ENCODE measurements at regions not wholly inside any gene's neighbourhood (a gene's known extent, or its start where the extent isn't known, plus 50 kb on each side); places are given as distances from the start of the nearest gene placed in this dataset.

GRCh38 chr18:78071166-78071710 lies 821.6 kb downstream of the GALR1 start:
- no peaks in the 10 kb centered on the region for H3K27me3 ChIP-seq (ENCODE audit: control insufficient read depth in 1 of 2, insufficient read depth in 2 of 2, low read length in 2 of 2)
- H3K27ac ChIP-seq (ENCODE audit: low read depth, low read length) = no peak overlapping the region
- H3K9ac ChIP-seq (ENCODE audit: low read depth in 1 of 2, low read length in 2 of 2) = no peak overlapping the region
- H3K9me3 ChIP-seq (ENCODE audit: control insufficient read depth in 1 of 2, low read length in 2 of 2) = peaks cover 0 to 10% of the 10 kb centered on the region in 2 donors
- H3K36me3 ChIP-seq (ENCODE audit: control insufficient read depth in 1 of 2, insufficient read depth in 2 of 2, low read length in 2 of 2) = no peaks in the 10 kb centered on the region
- no peaks in the 10 kb centered on the region for H3K4me1 ChIP-seq (ENCODE audit: control insufficient read depth in 1 of 2, insufficient read depth in 2 of 2, low read length in 2 of 2)
- no peak overlapping the region for H3K4me3 ChIP-seq (ENCODE audit: low read depth in 1 of 2, low read length in 2 of 2)

DNA sequence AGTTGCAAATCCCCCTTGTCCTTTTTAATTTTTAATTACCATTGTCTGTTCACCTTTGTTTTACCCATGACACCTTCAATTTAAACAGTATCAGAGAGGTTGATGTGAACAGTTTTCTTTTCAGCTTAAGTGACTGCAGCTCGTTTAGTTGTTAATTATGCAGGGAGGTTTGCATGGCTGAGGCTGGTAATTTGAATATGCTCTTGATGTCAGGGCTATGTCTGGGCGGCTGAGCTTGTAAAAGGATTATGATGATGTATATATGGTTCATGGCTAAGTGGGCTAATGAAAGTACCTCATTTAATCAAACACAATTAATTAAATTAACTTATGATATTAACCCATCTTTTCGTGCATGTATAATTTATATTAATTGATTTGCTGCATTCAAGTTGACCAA lies 822.1 kb downstream of the GALR1 start:
- H3K9ac ChIP-seq (ENCODE audit: low read depth in 1 of 2, low read length in 2 of 2) = no peak overlapping the region
- H3K27ac ChIP-seq (ENCODE audit: low read depth, low read length) = no peak overlapping the region
- no peaks in the 10 kb centered on the region for H3K36me3 ChIP-seq (ENCODE audit: control insufficient read depth in 1 of 2, insufficient read depth in 2 of 2, low read length in 2 of 2)
- peaks cover 0 to 10% of the 10 kb centered on the region in 2 donors for H3K9me3 ChIP-seq (ENCODE audit: control insufficient read depth in 1 of 2, low read length in 2 of 2)
- H3K27me3 ChIP-seq (ENCODE audit: control insufficient read depth in 1 of 2, insufficient read depth in 2 of 2, low read length in 2 of 2) = no peaks in the 10 kb centered on the region
- H3K4me1 ChIP-seq (ENCODE audit: control insufficient read depth in 1 of 2, insufficient read depth in 2 of 2, low read length in 2 of 2) = no peaks in the 10 kb centered on the region
- H3K4me3 ChIP-seq (ENCODE audit: low read depth in 1 of 2, low read length in 2 of 2) = no peak overlapping the region

GRCh38 chr18:78072375-78072774 lies 822.7 kb downstream of the GALR1 start:
- no peaks in the 10 kb centered on the region for H3K27me3 ChIP-seq (ENCODE audit: control insufficient read depth in 1 of 2, insufficient read depth in 2 of 2, low read length in 2 of 2)
- H3K27ac ChIP-seq (ENCODE audit: low read depth, low read length) = no peak overlapping the region
- no peak overlapping the region for H3K4me3 ChIP-seq (ENCODE audit: low read depth in 1 of 2, low read length in 2 of 2)
- H3K4me1 ChIP-seq (ENCODE audit: control insufficient read depth in 1 of 2, insufficient read depth in 2 of 2, low read length in 2 of 2) = no peaks in the 10 kb centered on the region
- peaks cover 0 to 7% of the 10 kb centered on the region in 2 donors for H3K9me3 ChIP-seq (ENCODE audit: control insufficient read depth in 1 of 2, low read length in 2 of 2)
- H3K9ac ChIP-seq (ENCODE audit: low read depth in 1 of 2, low read length in 2 of 2) = no peak overlapping the region
- H3K36me3 ChIP-seq (ENCODE audit: control insufficient read depth in 1 of 2, insufficient read depth in 2 of 2, low read length in 2 of 2) = no peaks in the 10 kb centered on the region

DNA sequence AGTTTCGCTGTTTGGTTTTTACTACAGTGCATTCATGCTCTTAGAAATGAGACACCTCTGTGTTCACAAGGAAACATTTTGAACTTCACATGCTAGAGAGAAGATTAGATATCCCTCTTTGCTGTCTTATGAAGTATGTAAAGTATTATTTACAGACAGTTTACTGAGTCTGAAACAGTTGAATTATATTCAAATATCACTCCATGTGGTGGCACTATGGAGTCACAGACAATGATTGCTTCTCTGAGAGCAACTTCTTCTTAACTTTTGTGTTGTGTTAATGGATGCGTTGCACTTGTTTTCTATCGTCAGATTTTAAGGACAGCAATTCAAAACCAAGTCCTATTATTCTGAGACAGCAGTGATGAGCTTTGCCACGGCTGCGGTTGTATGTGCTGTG lies 823.6 kb downstream of the GALR1 start:
- no peak overlapping the region for H3K4me3 ChIP-seq (ENCODE audit: low read depth in 1 of 2, low read length in 2 of 2)
- H3K4me1 ChIP-seq (ENCODE audit: control insufficient read depth in 1 of 2, insufficient read depth in 2 of 2, low read length in 2 of 2) = no peaks in the 10 kb centered on the region
- H3K36me3 ChIP-seq (ENCODE audit: control insufficient read depth in 1 of 2, insufficient read depth in 2 of 2, low read length in 2 of 2) = no peaks in the 10 kb centered on the region
- H3K27me3 ChIP-seq (ENCODE audit: control insufficient read depth in 1 of 2, insufficient read depth in 2 of 2, low read length in 2 of 2) = no peaks in the 10 kb centered on the region
- peaks cover 0 to 7% of the 10 kb centered on the region in 2 donors for H3K9me3 ChIP-seq (ENCODE audit: control insufficient read depth in 1 of 2, low read length in 2 of 2)
- H3K9ac ChIP-seq (ENCODE audit: low read depth in 1 of 2, low read length in 2 of 2) = no peak overlapping the region
- H3K27ac ChIP-seq (ENCODE audit: low read depth, low read length) = no peak overlapping the region

DNA sequence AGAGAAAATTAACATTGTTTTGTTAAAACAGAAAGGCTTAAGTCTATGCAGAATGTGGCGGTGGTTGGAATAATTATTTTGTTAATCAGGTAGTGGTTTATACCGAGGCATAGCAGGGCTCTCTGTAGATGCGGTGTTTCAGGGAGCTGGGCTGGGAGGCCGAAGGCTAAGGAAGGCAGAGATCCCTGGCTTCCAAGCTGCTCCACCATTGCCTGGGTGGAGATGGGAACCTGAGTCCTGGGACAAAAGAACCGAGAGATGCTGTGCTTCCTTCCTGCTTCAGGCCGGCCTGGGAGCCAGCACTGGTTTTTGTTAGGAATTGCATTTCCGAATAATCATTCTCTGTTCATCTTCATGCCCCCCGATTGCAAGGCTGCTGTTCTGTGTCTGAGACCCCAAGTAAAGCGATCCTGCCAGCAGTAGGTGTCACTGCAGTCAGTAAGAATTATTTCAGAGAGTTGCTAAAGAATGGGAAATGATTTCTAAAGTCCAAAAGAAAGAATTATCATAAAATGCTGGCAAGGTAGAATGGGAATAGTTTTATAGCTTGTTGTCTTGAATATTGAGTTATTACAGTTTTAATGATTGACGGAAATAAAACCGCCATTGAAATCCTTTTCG lies 824.9 kb downstream of the GALR1 start:
- Histone ChIP-seq H3K9ac (ENCODE audit: low read depth in 1 of 2, low read length in 2 of 2) (no peak overlapping the region), H3K4me3 (ENCODE audit: low read depth in 1 of 2, low read length in 2 of 2) (no peak overlapping the region), H3K9me3 (ENCODE audit: control insufficient read depth in 1 of 2, low read length in 2 of 2) (peaks cover 0 to 7% of the 10 kb centered on the region in 2 donors), H3K27ac (ENCODE audit: low read depth, low read length) (no peak overlapping the region), H3K36me3 (ENCODE audit: control insufficient read depth in 1 of 2, insufficient read depth in 2 of 2, low read length in 2 of 2) (no peaks in the 10 kb centered on the region), H3K27me3 (ENCODE audit: control insufficient read depth in 1 of 2, insufficient read depth in 2 of 2, low read length in 2 of 2) (no peaks in the 10 kb centered on the region), H3K4me1 (ENCODE audit: control insufficient read depth in 1 of 2, insufficient read depth in 2 of 2, low read length in 2 of 2) (no peaks in the 10 kb centered on the region)

DNA sequence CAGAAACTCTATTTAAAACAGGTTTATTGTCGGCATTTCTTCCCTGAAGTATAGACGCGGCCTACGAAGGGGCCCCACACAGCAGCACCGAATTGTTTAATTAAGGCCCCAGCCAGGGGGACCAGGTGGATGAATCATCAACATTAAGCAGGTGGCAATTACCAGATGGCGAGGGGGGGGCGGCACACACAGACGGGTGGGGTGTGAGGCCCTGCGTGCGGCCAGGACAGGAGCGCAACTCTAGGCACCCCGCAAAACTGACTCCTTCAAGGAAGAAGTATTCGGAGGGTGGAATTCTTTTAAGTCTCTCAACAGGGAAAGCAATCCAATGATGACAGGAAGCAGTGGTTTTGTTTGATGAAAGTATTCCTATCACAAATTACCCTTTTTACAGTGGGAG lies 830.4 kb downstream of the GALR1 start:
- Histone ChIP-seq H3K27me3 (ENCODE audit: control insufficient read depth in 1 of 2, insufficient read depth in 2 of 2, low read length in 2 of 2) (no peaks in the 10 kb centered on the region), H3K36me3 (ENCODE audit: control insufficient read depth in 1 of 2, insufficient read depth in 2 of 2, low read length in 2 of 2) (no peaks in the 10 kb centered on the region), H3K4me3 (ENCODE audit: low read depth in 1 of 2, low read length in 2 of 2) (no peak overlapping the region), H3K9me3 (ENCODE audit: control insufficient read depth in 1 of 2, low read length in 2 of 2) (no peaks in the 10 kb centered on the region), H3K9ac (ENCODE audit: low read depth in 1 of 2, low read length in 2 of 2) (no peak overlapping the region), H3K27ac (ENCODE audit: low read depth, low read length) (no peak overlapping the region), H3K4me1 (ENCODE audit: control insufficient read depth in 1 of 2, insufficient read depth in 2 of 2, low read length in 2 of 2) (no peaks in the 10 kb centered on the region)

DNA sequence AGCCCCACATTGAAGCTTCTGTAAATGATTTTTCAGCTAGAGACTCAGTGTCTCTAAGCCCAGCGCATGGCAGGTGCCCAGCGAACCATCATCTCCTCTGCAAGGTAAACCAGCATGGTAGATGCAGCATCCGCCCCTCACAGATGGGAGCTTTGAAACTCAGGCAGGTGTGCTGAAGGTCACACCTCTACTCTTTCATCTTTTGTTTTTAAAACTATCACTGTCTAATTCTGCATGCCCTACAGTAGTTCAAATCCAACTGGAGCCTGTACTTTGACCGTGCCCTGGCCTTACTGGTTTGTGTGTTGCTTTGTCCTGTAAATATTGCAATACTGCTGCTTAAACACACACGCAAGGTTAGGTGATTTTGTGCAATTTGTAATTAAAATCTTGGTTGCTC lies 831.1 kb downstream of the GALR1 start:
- Histone ChIP-seq H3K4me3 (ENCODE audit: low read depth in 1 of 2, low read length in 2 of 2) (no peak overlapping the region), H3K9me3 (ENCODE audit: control insufficient read depth in 1 of 2, low read length in 2 of 2) (peaks cover 0 to 1% of the 10 kb centered on the region in 2 donors), H3K27ac (ENCODE audit: low read depth, low read length) (no peak overlapping the region), H3K4me1 (ENCODE audit: control insufficient read depth in 1 of 2, insufficient read depth in 2 of 2, low read length in 2 of 2) (no peaks in the 10 kb centered on the region), H3K27me3 (ENCODE audit: control insufficient read depth in 1 of 2, insufficient read depth in 2 of 2, low read length in 2 of 2) (no peaks in the 10 kb centered on the region), H3K36me3 (ENCODE audit: control insufficient read depth in 1 of 2, insufficient read depth in 2 of 2, low read length in 2 of 2) (no peaks in the 10 kb centered on the region), H3K9ac (ENCODE audit: low read depth in 1 of 2, low read length in 2 of 2) (no peak overlapping the region)

GRCh38 chr18:78082816-78083215 lies 833.2 kb downstream of the GALR1 start:
- Histone ChIP-seq H3K9me3 (ENCODE audit: control insufficient read depth in 1 of 2, low read length in 2 of 2) (peaks cover 0 to 6% of the 10 kb centered on the region in 2 donors), H3K4me3 (ENCODE audit: low read depth in 1 of 2, low read length in 2 of 2) (no peak overlapping the region), H3K4me1 (ENCODE audit: control insufficient read depth in 1 of 2, insufficient read depth in 2 of 2, low read length in 2 of 2) (no peaks in the 10 kb centered on the region), H3K36me3 (ENCODE audit: control insufficient read depth in 1 of 2, insufficient read depth in 2 of 2, low read length in 2 of 2) (no peaks in the 10 kb centered on the region), H3K27me3 (ENCODE audit: control insufficient read depth in 1 of 2, insufficient read depth in 2 of 2, low read length in 2 of 2) (no peaks in the 10 kb centered on the region), H3K27ac (ENCODE audit: low read depth, low read length) (no peak overlapping the region), H3K9ac (ENCODE audit: low read depth in 1 of 2, low read length in 2 of 2) (no peak overlapping the region)

DNA sequence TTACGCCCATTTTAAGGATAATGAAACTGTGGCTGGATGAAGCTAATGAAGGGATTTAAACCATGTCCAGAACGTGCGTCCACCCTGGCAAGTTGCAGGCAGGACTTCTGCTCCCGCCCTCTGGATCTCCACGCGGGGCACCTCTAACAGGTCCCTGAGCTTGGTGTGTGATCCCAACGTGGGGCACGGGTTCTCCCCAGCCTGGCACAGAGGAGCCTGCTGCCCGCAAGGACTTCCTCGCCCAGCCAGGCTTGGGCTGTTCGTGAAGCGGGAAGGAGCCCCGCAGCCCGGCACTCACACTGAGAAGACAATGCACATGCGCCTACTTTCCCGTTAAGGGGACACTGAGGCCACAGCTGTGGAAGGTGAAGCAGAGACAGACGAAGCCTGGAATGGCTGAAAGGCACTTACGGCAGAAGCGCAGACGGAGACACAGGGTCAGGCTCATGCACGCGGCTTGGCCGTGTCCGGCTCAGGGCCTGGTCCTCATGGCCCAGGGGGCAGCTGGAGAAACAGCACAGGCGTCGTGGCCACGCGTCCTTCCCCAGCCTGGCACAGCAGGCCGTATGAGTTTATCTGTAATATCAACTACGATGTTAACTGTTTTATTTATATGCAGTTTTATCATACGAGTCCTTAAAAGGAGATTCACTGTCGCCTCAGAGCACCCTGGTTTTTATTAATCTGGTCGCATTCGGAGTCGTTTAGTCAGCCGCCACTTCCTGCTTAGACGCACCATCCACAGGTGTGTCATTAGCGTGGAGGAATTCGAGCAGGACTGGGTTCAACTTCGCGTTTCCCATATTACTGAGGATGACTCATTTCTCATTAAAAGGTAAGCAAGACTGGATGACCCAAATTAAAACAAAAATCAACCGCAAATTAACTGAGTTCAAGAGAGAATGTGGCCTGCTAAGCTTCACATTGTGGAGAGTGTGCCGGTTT lies 835.9 kb downstream of the GALR1 start:
- Histone ChIP-seq H3K27ac (ENCODE audit: low read depth, low read length) (no peak overlapping the region), H3K9me3 (ENCODE audit: control insufficient read depth in 1 of 2, low read length in 2 of 2) (peaks cover 0 to 6% of the 10 kb centered on the region in 2 donors), H3K27me3 (ENCODE audit: control insufficient read depth in 1 of 2, insufficient read depth in 2 of 2, low read length in 2 of 2) (no peaks in the 10 kb centered on the region), H3K9ac (ENCODE audit: low read depth in 1 of 2, low read length in 2 of 2) (no peak overlapping the region), H3K4me1 (ENCODE audit: control insufficient read depth in 1 of 2, insufficient read depth in 2 of 2, low read length in 2 of 2) (no peaks in the 10 kb centered on the region), H3K4me3 (ENCODE audit: low read depth in 1 of 2, low read length in 2 of 2) (no peak overlapping the region), H3K36me3 (ENCODE audit: control insufficient read depth in 1 of 2, insufficient read depth in 2 of 2, low read length in 2 of 2) (no peaks in the 10 kb centered on the region)

GRCh38 chr18:78086931-78087330 lies 837.3 kb downstream of the GALR1 start:
- H3K36me3 ChIP-seq (ENCODE audit: control insufficient read depth in 1 of 2, insufficient read depth in 2 of 2, low read length in 2 of 2) = no peaks in the 10 kb centered on the region
- H3K27me3 ChIP-seq (ENCODE audit: control insufficient read depth in 1 of 2, insufficient read depth in 2 of 2, low read length in 2 of 2) = no peaks in the 10 kb centered on the region
- no peak overlapping the region for H3K9ac ChIP-seq (ENCODE audit: low read depth in 1 of 2, low read length in 2 of 2)
- H3K9me3 ChIP-seq (ENCODE audit: control insufficient read depth in 1 of 2, low read length in 2 of 2) = peaks cover 0 to 6% of the 10 kb centered on the region in 2 donors
- no peaks in the 10 kb centered on the region for H3K4me1 ChIP-seq (ENCODE audit: control insufficient read depth in 1 of 2, insufficient read depth in 2 of 2, low read length in 2 of 2)
- no peak overlapping the region for H3K27ac ChIP-seq (ENCODE audit: low read depth, low read length)
- H3K4me3 ChIP-seq (ENCODE audit: low read depth in 1 of 2, low read length in 2 of 2) = no peak overlapping the region

Data from duodenal mucosa (tissue), 2 donors.